Kidney epithelial cell (primary cell): ENCODE measurements at regions not wholly inside any gene's neighbourhood (a gene's known extent, or its start where the extent isn't known, plus 50 kb on each side); places are given as distances from the start of the nearest gene placed in this dataset.

Experiments
- DNase-seq: peaks from one replicate; pipeline ENCODE4 v3.0.0-alpha.2; 2010; ENCODE audit warnings: low read depth
- H3K27me3 ChIP-seq: 2 replicates; pipeline ENCODE4 v1.6.0; 2011; ENCODE audit warnings: low read length; ENCODE audit not compliant: control insufficient read depth, insufficient read depth
- H3K36me3 ChIP-seq: 2 replicates; pipeline ENCODE4 v1.5.1; 2011; ENCODE audit warnings: low read length; ENCODE audit not compliant: control insufficient read depth, insufficient read depth
- H3K4me3 ChIP-seq: 2 replicates; pipeline ENCODE4 v1.5.1; 2011; ENCODE audit warnings: low read depth, mild to moderate bottlenecking, control low read depth, low read length
- CTCF ChIP-seq: IDR thresholded peaks from 2 replicates; pipeline ENCODE4 v1.5.1; 2011; ENCODE audit warnings: mild to moderate bottlenecking, moderate library complexity, low read length, control low read depth, inconsistent platforms; ENCODE audit not compliant: insufficient read depth, poor library complexity, severe bottlenecking

DNA sequence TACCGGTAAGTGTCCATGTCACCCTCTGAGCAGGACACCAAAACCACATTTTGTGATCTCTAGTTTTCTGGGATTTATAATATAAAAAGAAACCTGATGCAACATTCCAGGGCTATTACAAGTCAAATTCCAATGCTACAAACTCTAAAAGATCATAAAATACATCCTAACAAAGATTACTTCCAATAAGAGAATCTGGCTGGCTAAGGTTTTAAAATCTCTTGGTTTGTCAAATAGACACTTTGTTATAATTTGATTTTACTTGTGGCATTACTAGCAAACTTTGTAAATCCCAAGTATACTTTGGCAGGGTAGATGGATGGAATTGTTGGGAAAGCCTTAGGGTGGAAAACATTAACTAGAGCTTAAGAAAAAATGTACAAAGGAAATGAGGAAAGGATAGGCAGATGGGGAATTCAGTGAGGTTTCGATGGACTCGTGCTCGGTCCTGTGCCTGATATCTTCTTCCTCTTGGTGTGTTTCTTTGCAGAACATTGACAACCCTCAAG is 74.0 kb upstream of the POMP start:
- TF ChIP-seq CTCF = no peak
- H3K4me3 ChIP-seq = no peak overlapping the region
- H3K27me3 ChIP-seq = no peaks in the 10 kb centered on the region
- peak; percentile 10 for DNase-seq
- no peaks in the 10 kb centered on the region for H3K36me3 ChIP-seq

- Histone ChIP-seq H3K27me3 (no peaks in the 10 kb centered on the region), H3K4me3 (no peak overlapping the region), H3K36me3 (no peaks in the 10 kb centered on the region)
- no peak for DNase-seq
- no peak for TF ChIP-seq CTCF
Measured at GRCh38 chr13:28583651-28584091, 75.3 kb upstream of the POMP start.

DNA sequence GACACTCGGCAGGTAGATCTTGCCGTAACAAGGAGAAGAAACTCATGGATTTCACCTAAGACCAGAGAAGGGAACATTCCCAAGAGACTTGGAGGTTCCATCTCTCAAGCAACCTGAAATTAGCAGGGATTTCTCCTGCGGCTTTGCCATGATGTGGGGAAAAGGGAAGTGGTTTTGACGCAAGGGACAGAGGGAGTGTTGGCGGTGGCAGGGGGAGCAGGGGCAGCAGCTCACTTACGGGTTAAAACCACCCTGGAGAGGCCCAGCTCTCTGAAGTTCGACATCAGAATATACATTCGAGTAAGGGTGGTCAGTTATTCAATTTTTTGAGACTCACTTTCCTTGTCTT is 76.1 kb upstream of the POMP start:
- Histone ChIP-seq H3K4me3 (no peak overlapping the region), H3K36me3 (no peaks in the 10 kb centered on the region), H3K27me3 (no peaks in the 10 kb centered on the region)
- DNase-seq = no peak
- TF ChIP-seq CTCF = no peak

GRCh38 chr13:28582225-28582891 is 76.6 kb upstream of the POMP start:
- Histone ChIP-seq H3K4me3 (no peak overlapping the region), H3K36me3 (no peaks in the 10 kb centered on the region), H3K27me3 (no peaks in the 10 kb centered on the region)
- no peak for DNase-seq
- no peak for TF ChIP-seq CTCF

DNA sequence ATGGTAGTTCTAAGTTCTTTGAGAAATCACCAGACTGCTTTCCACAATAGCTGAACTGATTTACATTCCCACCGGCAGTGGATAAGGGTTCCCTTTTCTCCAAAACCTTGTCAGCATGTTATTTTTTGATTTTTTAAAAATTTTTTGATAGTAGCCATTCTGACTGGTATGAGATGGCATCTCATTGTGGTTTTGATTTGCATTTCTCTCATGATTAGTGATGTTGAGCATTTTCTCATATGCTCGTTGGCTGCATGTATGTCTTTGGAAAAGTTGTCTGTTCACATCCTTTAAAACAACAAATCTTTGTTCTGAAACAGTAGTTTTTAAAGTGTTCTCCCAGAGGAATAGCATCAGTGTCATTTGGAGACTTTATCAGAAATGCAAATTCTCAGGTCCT is 77.5 kb upstream of the POMP start:
- DNase-seq = no peak
- no peak for TF ChIP-seq CTCF
- Histone ChIP-seq H3K4me3 (no peak overlapping the region), H3K36me3 (no peaks in the 10 kb centered on the region), H3K27me3 (no peaks in the 10 kb centered on the region)

- no peak overlapping the region for H3K4me3 ChIP-seq
- no peaks in the 10 kb centered on the region for H3K27me3 ChIP-seq
- no peak for DNase-seq
- no peak for TF ChIP-seq CTCF
- no peaks in the 10 kb centered on the region for H3K36me3 ChIP-seq
Measured at GRCh38 chr13:28579736-28580135, 79.2 kb upstream of the POMP start.
